ENCODE measurements at regions not wholly inside any gene's neighbourhood (a gene's known extent, or its start where the extent isn't known, plus 50 kb on each side); places are given as distances from the start of the nearest gene placed in this dataset.

GRCh38 chr1:168419736-168420135 is 124.1 kb downstream of the XCL2 start:
- H3K4me1 ChIP-seq (ENCODE audit: low read length): no peaks in the 10 kb centered on the region
- no peak overlapping the region for H3K4me3 ChIP-seq (ENCODE audit: low read length)
- no peak overlapping the region for H3K4me2 ChIP-seq (ENCODE audit: low read depth, low read length)
- no peaks in the 10 kb centered on the region for H4K20me1 ChIP-seq (ENCODE audit: insufficient read depth, low read length)
- no peaks in the 10 kb centered on the region for H3K79me2 ChIP-seq (ENCODE audit: low read length)
- no peaks in the 10 kb centered on the region for H3F3A ChIP-seq (ENCODE audit: insufficient read depth, low read length)
- H3K27me3 ChIP-seq (replicated peaks; ENCODE audit: insufficient read depth, low read length): no peaks in the 10 kb centered on the region
- TF ChIP-seq EZH2 (optimal IDR thresholded peaks at IDR 0.05; ENCODE audit: low read depth, low read length): no peak
- TF ChIP-seq CTCF (IDR thresholded peaks at IDR 0.05; ENCODE audit: low read length): no peak
- no peak for TF ChIP-seq EZH2phosphoT487 (IDR thresholded peaks at IDR 0.05; ENCODE audit: low read length)
- no peak for DNase-seq
- H2AFZ ChIP-seq (ENCODE audit: low read length): no peak overlapping the region
- H3K9me3 ChIP-seq (replicated peaks; ENCODE audit: insufficient read depth, low read length): no peaks in the 10 kb centered on the region
- H3K36me3 ChIP-seq (replicated peaks; ENCODE audit: insufficient read depth, low read length): no peaks in the 10 kb centered on the region
- H3K9me2 ChIP-seq (replicated peaks; ENCODE audit: insufficient read depth, low read length): no peaks in the 10 kb centered on the region
- no peak overlapping the region for H3K9ac ChIP-seq (ENCODE audit: low read length)
- no peak overlapping the region for H3K27ac ChIP-seq (ENCODE audit: low read length)

- no peaks in the 10 kb centered on the region for H3K79me2 ChIP-seq (ENCODE audit: low read length)
- H3K27ac ChIP-seq (ENCODE audit: low read length): no peak overlapping the region
- no peak for TF ChIP-seq CTCF (IDR thresholded peaks at IDR 0.05; ENCODE audit: low read length)
- TF ChIP-seq EZH2 (optimal IDR thresholded peaks at IDR 0.05; ENCODE audit: low read depth, low read length): no peak
- no peak for TF ChIP-seq EZH2phosphoT487 (IDR thresholded peaks at IDR 0.05; ENCODE audit: low read length)
- no peak overlapping the region for H3K9ac ChIP-seq (ENCODE audit: low read length)
- H3K4me2 ChIP-seq (ENCODE audit: low read depth, low read length): no peak overlapping the region
- no peaks in the 10 kb centered on the region for H3F3A ChIP-seq (ENCODE audit: insufficient read depth, low read length)
- no peaks in the 10 kb centered on the region for H3K36me3 ChIP-seq (replicated peaks; ENCODE audit: insufficient read depth, low read length)
- no peaks in the 10 kb centered on the region for H3K9me3 ChIP-seq (replicated peaks; ENCODE audit: insufficient read depth, low read length)
- no peaks in the 10 kb centered on the region for H3K9me2 ChIP-seq (replicated peaks; ENCODE audit: insufficient read depth, low read length)
- H3K4me3 ChIP-seq (ENCODE audit: low read length): no peak overlapping the region
- no peaks in the 10 kb centered on the region for H3K4me1 ChIP-seq (ENCODE audit: low read length)
- H4K20me1 ChIP-seq (ENCODE audit: insufficient read depth, low read length): no peaks in the 10 kb centered on the region
- no peaks in the 10 kb centered on the region for H3K27me3 ChIP-seq (replicated peaks; ENCODE audit: insufficient read depth, low read length)
- DNase-seq: no peak
- no peak overlapping the region for H2AFZ ChIP-seq (ENCODE audit: low read length)
Observed at GRCh38 chr1:168416220-168416619, 127.6 kb downstream of the XCL2 start.

DNA sequence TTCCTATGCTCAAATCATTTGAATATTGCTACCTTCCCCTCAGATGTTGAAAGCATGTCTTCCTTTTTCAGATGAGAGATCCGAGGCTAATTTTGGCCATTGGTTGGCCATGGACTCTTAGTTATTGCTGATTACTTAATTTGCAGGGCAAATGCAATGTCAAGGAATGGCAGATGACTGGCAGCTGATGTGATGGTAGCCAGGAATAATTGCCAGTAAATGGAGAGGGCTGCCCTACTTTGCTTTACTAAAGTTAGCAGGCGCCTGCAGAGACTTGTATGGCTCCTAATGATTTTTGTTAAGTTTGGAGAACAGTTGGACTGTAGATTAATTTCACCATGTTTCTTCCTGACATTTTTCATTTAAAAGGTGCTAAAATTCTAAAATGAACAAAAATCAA is 128.9 kb downstream of the XCL2 start:
- Histone ChIP-seq H3K9me2 (replicated peaks; ENCODE audit: insufficient read depth, low read length) (no peaks in the 10 kb centered on the region), H3K27ac (ENCODE audit: low read length) (no peak overlapping the region), H2AFZ (ENCODE audit: low read length) (no peak overlapping the region), H3F3A (ENCODE audit: insufficient read depth, low read length) (no peaks in the 10 kb centered on the region), H3K4me2 (ENCODE audit: low read depth, low read length) (no peak overlapping the region), H3K9me3 (replicated peaks; ENCODE audit: insufficient read depth, low read length) (no peaks in the 10 kb centered on the region), H3K4me3 (ENCODE audit: low read length) (no peak overlapping the region), H3K9ac (ENCODE audit: low read length) (no peak overlapping the region), H3K4me1 (ENCODE audit: low read length) (no peaks in the 10 kb centered on the region), H3K27me3 (replicated peaks; ENCODE audit: insufficient read depth, low read length) (no peaks in the 10 kb centered on the region), H3K36me3 (replicated peaks; ENCODE audit: insufficient read depth, low read length) (no peaks in the 10 kb centered on the region), H3K79me2 (ENCODE audit: low read length) (no peaks in the 10 kb centered on the region), H4K20me1 (ENCODE audit: insufficient read depth, low read length) (no peaks in the 10 kb centered on the region)
- DNase-seq: no peak
- TF ChIP-seq EZH2phosphoT487 (IDR thresholded peaks at IDR 0.05; ENCODE audit: low read length) (no peak), EZH2 (optimal IDR thresholded peaks at IDR 0.05; ENCODE audit: low read depth, low read length) (no peak), CTCF (IDR thresholded peaks at IDR 0.05; ENCODE audit: low read length) (no peak)
